Sigmoid colon (tissue), 6 donors: ENCODE measurements at regions not wholly inside any gene's neighbourhood (a gene's known extent, or its start where the extent isn't known, plus 50 kb on each side); places are given as distances from the start of the nearest gene placed in this dataset.

ENCODE experiments used
- DNase-seq: peaks from one replicate; pipeline ENCODE4 v3.0.0-alpha.2; 2019
- H3K27ac ChIP-seq, 4 donors: fragments of 200-600 bp; sonication (generic); one replicate each; pipeline ENCODE4 v1.5.1; 2016 to 2019; ENCODE audit warnings: mild to moderate bottlenecking in 1 of 4
- H3K27me3 ChIP-seq, 3 donors: fragments of 200-600 bp; sonication (generic); one replicate each; pipeline ENCODE4 v1.5.1; 2019; ENCODE audit warnings: mild to moderate bottlenecking in 1 of 3
- H3K36me3 ChIP-seq, 4 donors: fragments of 200-600 bp; sonication (generic); one replicate each; pipeline ENCODE4 v1.5.1; 2016 to 2019
- H3K4me1 ChIP-seq, 4 donors: fragments of 200-600 bp; sonication (generic); one replicate each; pipeline ENCODE4 v1.5.1; 2017 to 2019
- H3K4me3 ChIP-seq, 4 donors: fragments of 200-600 bp; sonication (generic); one replicate each; pipeline ENCODE4 v1.5.1; 2017 to 2019; ENCODE audit warnings: mild to moderate bottlenecking in 2 of 4, moderate library complexity in 1 of 4
- H3K9me3 ChIP-seq, 4 donors: fragments of 200-600 bp in 3 of 4; sonication (generic) in 3 of 4; one replicate each; pipeline versions ENCODE4 v1.5.1 to v1.6.1; 2013 to 2019
- CTCF ChIP-seq, 4 experiments: fragments of 450-650 bp in 3 of 4; fragments of 200-600 bp in 1 of 4; IDR thresholded peaks; one replicate each; pipeline ENCODE4 v1.5.1; 2016 to 2019; ENCODE audit warnings: antibody characterized with exemption in 4 of 4, mild to moderate bottlenecking in 3 of 4, moderate library complexity in 2 of 4
- EP300 ChIP-seq, 4 donors: sonication (generic); formaldehyde crosslinking; IDR thresholded peaks; one replicate each; pipeline ENCODE4 v1.6.1; 2017; ENCODE audit warnings: antibody characterized with exemption in 4 of 4
- POLR2A ChIP-seq, 2 donors: fragments of 450-650 bp; IDR thresholded peaks; one replicate each; pipeline ENCODE4 v1.6.1; 2016; ENCODE audit warnings: antibody characterized with exemption in 2 of 2, mild to moderate bottlenecking in 2 of 2, moderate library complexity in 2 of 2
- POLR2AphosphoS5 ChIP-seq, 4 donors: sonication (generic); formaldehyde crosslinking; IDR thresholded peaks; one replicate each; pipeline ENCODE4 v1.6.1; 2017; ENCODE audit warnings: antibody characterized with exemption in 4 of 4
- WGBS, 2 donors: extraction: QIAGEN DNeasy Blood & Tissue Kit; methylation state at CpG; one replicate each; pipeline ENCODE4 v1.1.7; 2013; 5-methylcytosine and 5-hydroxymethylcytosine counted together
- intact Hi-C: fragments of 100-400 bp; cut with DNase I; formaldehyde crosslinking; loops from one replicate; pipeline ENCODE4 v1.15.1; 2023
- donor health status: healthy with polysubstance abuse.
- donor health status: healthy.

- intact Hi-C loops, result no loop called here
- 15 to 41% methylated on average over 29 of the region's 29 CpGs for WGBS, 2 donors
These were observed 110.8 kb downstream of the TRIM27 start for GRCh38 chr6:28812778-28813569.

GRCh38 chr6:28814032-28814976 lies 109.5 kb downstream of the TRIM27 start:
- Histone ChIP-seq H3K9me3 (peaks cover 0 to under 1% (median 0%) of the 10 kb centered on the region in 4 donors), H3K4me3 (no peak overlapping the region), H3K27ac (no peak overlapping the region), H3K27me3 (peaks cover 47 to 100% (median 95%) of the 10 kb centered on the region in 3 donors), H3K36me3 (no peaks in the 10 kb centered on the region), H3K4me1 (peaks cover 0 to 10% (median 5%) of the 10 kb centered on the region in 4 donors)
- TF ChIP-seq CTCF (IDR thresholded peaks at IDR 0.05) (no peak), EP300 (IDR thresholded peaks at IDR 0.05) (no peak), POLR2AphosphoS5 (IDR thresholded peaks at IDR 0.05) (no peak), POLR2A (IDR thresholded peaks at IDR 0.05) (no peak)
- intact Hi-C loops, result no loop called here
- DNase-seq, result no peak
- 5 to 19% methylated on average over 49 of the region's 49 CpGs for WGBS, 2 donors

More at GRCh38 chr6:28812778-28813569, 110.8 kb downstream of the TRIM27 start:
- TF ChIP-seq POLR2AphosphoS5 (IDR thresholded peaks at IDR 0.05), result no peak
- TF ChIP-seq CTCF (IDR thresholded peaks at IDR 0.05), result no peak
- no peak for TF ChIP-seq POLR2A (IDR thresholded peaks at IDR 0.05)
- TF ChIP-seq EP300 (IDR thresholded peaks at IDR 0.05), result no peak
- H3K4me1 ChIP-seq, result peaks cover 0 to 10% (median 5%) of the 10 kb centered on the region in 4 donors
- DNase-seq, result no peak
- H3K9me3 ChIP-seq, result peaks cover 0 to 2% (median 0%) of the 10 kb centered on the region in 4 donors
- H3K4me3 ChIP-seq, result no peak overlapping the region
- H3K27ac ChIP-seq, result no peak overlapping the region
- no peaks in the 10 kb centered on the region for H3K36me3 ChIP-seq
- peaks cover 48 to 100% (median 100%) of the 10 kb centered on the region in 3 donors for H3K27me3 ChIP-seq

GRCh38 chr6:28816339-28816908 lies 107.4 kb downstream of the TRIM27 start:
- 12 to 25% methylated on average over 15 of the region's 15 CpGs for WGBS, 2 donors
- Histone ChIP-seq H3K9me3 (no peaks in the 10 kb centered on the region), H3K36me3 (no peaks in the 10 kb centered on the region), H3K27me3 (peaks cover 32 to 100% (median 84%) of the 10 kb centered on the region in 3 donors), H3K27ac (no peak overlapping the region), H3K4me1 (peaks cover 0 to 5% (median 4%) of the 10 kb centered on the region in 4 donors), H3K4me3 (no peak overlapping the region)
- TF ChIP-seq POLR2AphosphoS5 (IDR thresholded peaks at IDR 0.05) (no peak), EP300 (IDR thresholded peaks at IDR 0.05) (no peak), CTCF (IDR thresholded peaks at IDR 0.05) (no peak), POLR2A (IDR thresholded peaks at IDR 0.05) (no peak)
- DNase-seq, result no peak
- intact Hi-C loops, result no loop called here

GRCh38 chr6:28816909-28817807 lies 106.6 kb downstream of the TRIM27 start:
- intact Hi-C loops, result no loop called here
- no peak overlapping the region for H3K27ac ChIP-seq
- H3K4me1 ChIP-seq, result peaks cover 0 to 5% (median 4%) of the 10 kb centered on the region in 4 donors
- H3K4me3 ChIP-seq, result no peak overlapping the region
- H3K9me3 ChIP-seq, result no peaks in the 10 kb centered on the region
- TF ChIP-seq POLR2A (IDR thresholded peaks at IDR 0.05) (no peak), CTCF (IDR thresholded peaks at IDR 0.05) (no peak), EP300 (IDR thresholded peaks at IDR 0.05) (no peak)
- no peak for DNase-seq
- 7 to 16% methylated on average over 27 of the region's 27 CpGs for WGBS, 2 donors
- no peaks in the 10 kb centered on the region for H3K36me3 ChIP-seq
- peaks cover 27 to 100% (median 84%) of the 10 kb centered on the region in 3 donors for H3K27me3 ChIP-seq
